ENCODE measurements at regions not wholly inside any gene's neighbourhood (a gene's known extent, or its start where the extent isn't known, plus 50 kb on each side); places are given as distances from the start of the nearest gene placed in this dataset.

GRCh38 chr2:62564380-62565137 lies 58.6 kb upstream of the TMEM17 start:
- DNase-seq, result no peak

GRCh38 chr2:62561586-62561985 lies 55.6 kb upstream of the TMEM17 start:
- DNase-seq, result no peak

GRCh38 chr2:62559582-62559981 lies 53.6 kb upstream of the TMEM17 start:
- no peak for DNase-seq

- no peak for DNase-seq
These were observed 52.7 kb upstream of the TMEM17 start for GRCh38 chr2:62558743-62559142.

- DNase-seq, result no peak
These were observed 50.1 kb upstream of the TMEM17 start for GRCh38 chr2:62556086-62556485.
